ENCODE measurements at regions not wholly inside any gene's neighbourhood (a gene's known extent, or its start where the extent isn't known, plus 50 kb on each side); places are given as distances from the start of the nearest gene placed in this dataset.

GRCh38 chr5:15234911-15235310 lies 265.1 kb upstream of the FBXL7 start:
- TF ChIP-seq CTCF (IDR thresholded peaks at IDR 0.05; ENCODE audit: low read length) (no peak), EZH2 (optimal IDR thresholded peaks at IDR 0.05; ENCODE audit: low read depth, low read length) (no peak)

Measured in MM.1S (cell line).